ENCODE measurements at regions not wholly inside any gene's neighbourhood (a gene's known extent, or its start where the extent isn't known, plus 50 kb on each side); places are given as distances from the start of the nearest gene placed in this dataset.

GRCh38 chr11:109745996-109746625, 324.1 kb downstream of the C11orf87 start:
- DNase-seq (ENCODE audit: low read depth in 3 of 3), result no peak

- no peak for DNase-seq (ENCODE audit: low read depth in 3 of 3)
Measured at GRCh38 chr11:109747839-109748238, 325.8 kb downstream of the C11orf87 start.

GRCh38 chr11:109749476-109749875, 327.5 kb downstream of the C11orf87 start:
- no peak for DNase-seq (ENCODE audit: low read depth in 3 of 3)

- DNase-seq (ENCODE audit: low read depth in 3 of 3), result no peak
Measured at GRCh38 chr11:109750964-109751363, 329.0 kb downstream of the C11orf87 start.

- no peak for DNase-seq (ENCODE audit: low read depth in 3 of 3)
Measured at GRCh38 chr11:109752212-109752825, 330.3 kb downstream of the C11orf87 start.

- DNase-seq (ENCODE audit: low read depth in 3 of 3), result no peak
Measured at GRCh38 chr11:109756521-109756920, 334.5 kb downstream of the C11orf87 start.

- no peak for DNase-seq (ENCODE audit: low read depth in 3 of 3)
Measured at GRCh38 chr11:109756951-109757350, 335.0 kb downstream of the C11orf87 start.

GRCh38 chr11:109762546-109762945, 330.6 kb upstream of the ZC3H12C start:
- no peak for DNase-seq (ENCODE audit: low read depth in 3 of 3)

- DNase-seq (ENCODE audit: low read depth in 3 of 3), result no peak
Measured at GRCh38 chr11:109765709-109766311, 327.4 kb upstream of the ZC3H12C start.

- no peak for DNase-seq (ENCODE audit: low read depth in 3 of 3)
Measured at GRCh38 chr11:109769858-109770257, 323.3 kb upstream of the ZC3H12C start.

- DNase-seq (ENCODE audit: low read depth in 3 of 3), result no peak
Measured at GRCh38 chr11:109770323-109770722, 322.9 kb upstream of the ZC3H12C start.

GRCh38 chr11:109772892-109773291, 320.3 kb upstream of the ZC3H12C start:
- no peak for DNase-seq (ENCODE audit: low read depth in 3 of 3)

GRCh38 chr11:109775686-109776085, 317.5 kb upstream of the ZC3H12C start:
- DNase-seq (ENCODE audit: low read depth in 3 of 3), result no peak

GRCh38 chr11:109783014-109783413, 310.2 kb upstream of the ZC3H12C start:
- DNase-seq (ENCODE audit: low read depth in 3 of 3), result no peak

GRCh38 chr11:109783840-109784239, 309.4 kb upstream of the ZC3H12C start:
- no peak for DNase-seq (ENCODE audit: low read depth in 3 of 3)

- no peak for DNase-seq (ENCODE audit: low read depth in 3 of 3)
Measured at GRCh38 chr11:109784536-109784935, 308.7 kb upstream of the ZC3H12C start.

GRCh38 chr11:109785198-109785597, 308.0 kb upstream of the ZC3H12C start:
- no peak for DNase-seq (ENCODE audit: low read depth in 3 of 3)

- no peak for DNase-seq (ENCODE audit: low read depth in 3 of 3)
Measured at GRCh38 chr11:109785714-109786113, 307.5 kb upstream of the ZC3H12C start.

- no peak for DNase-seq (ENCODE audit: low read depth in 3 of 3)
Measured at GRCh38 chr11:109788948-109789490, 304.2 kb upstream of the ZC3H12C start.

- DNase-seq (ENCODE audit: low read depth in 3 of 3), result no peak
Measured at GRCh38 chr11:109789901-109790300, 303.3 kb upstream of the ZC3H12C start.

- no peak for DNase-seq (ENCODE audit: low read depth in 3 of 3)
Measured at GRCh38 chr11:109791337-109791736, 301.9 kb upstream of the ZC3H12C start.

GRCh38 chr11:109794501-109794900, 298.7 kb upstream of the ZC3H12C start:
- DNase-seq (ENCODE audit: low read depth in 3 of 3), result no peak

- no peak for DNase-seq (ENCODE audit: low read depth in 3 of 3)
Measured at GRCh38 chr11:109795234-109795633, 298.0 kb upstream of the ZC3H12C start.
